GM23338 (cell line): ENCODE measurements at regions not wholly inside any gene's neighbourhood (a gene's known extent, or its start where the extent isn't known, plus 50 kb on each side); places are given as distances from the start of the nearest gene placed in this dataset.

Experiments
- ATAC-seq: fragments of 200-7000 bp; cut with Tn5 transposase; 3 replicates; pipeline ENCODE4 v1.9.1; 2020
- DNase-seq: peaks from one replicate; pipeline ENCODE4 v3.0.0-alpha.2; 2015; ENCODE audit warnings: low spot score
- H2AFZ ChIP-seq: fragments of 200-600 bp; sonication (generic); 2 replicates; pipeline ENCODE4 v1.8.0; 2016; ENCODE audit warnings: antibody characterized with exemption, mild to moderate bottlenecking, moderate library complexity
- H3F3A ChIP-seq: fragments of 200-600 bp; sonication (generic); replicated peaks from 2 replicates; pipeline ENCODE4 v1.8.0; 2017; ENCODE audit warnings: antibody characterized with exemption, mixed run types, low read depth
- H3K27ac ChIP-seq: fragments of 200-600 bp; sonication (generic); 2 replicates; pipeline ENCODE4 v1.6.1; 2016; ENCODE audit warnings: low read depth
- H3K27me3 ChIP-seq: fragments of 200-600 bp; sonication (generic); 2 replicates; pipeline ENCODE4 v1.8.0; 2016; ENCODE audit warnings: mild to moderate bottlenecking, mixed run types, moderate library complexity; ENCODE audit not compliant: insufficient read depth
- H3K36me3 ChIP-seq: fragments of 200-600 bp; sonication (generic); 2 replicates; pipeline ENCODE4 v1.8.0; 2016; ENCODE audit warnings: mild to moderate bottlenecking; ENCODE audit not compliant: insufficient read depth
- H3K4me1 ChIP-seq: fragments of 200-600 bp; sonication (generic); 2 replicates; pipeline ENCODE4 v1.8.0; 2016; ENCODE audit warnings: mild to moderate bottlenecking, moderate library complexity; ENCODE audit not compliant: insufficient read depth
- H3K4me2 ChIP-seq: fragments of 200-600 bp; sonication (generic); 2 replicates; pipeline ENCODE4 v1.7.1; 2017; ENCODE audit warnings: mixed run types
- H3K4me3 ChIP-seq: fragments of 200-600 bp; sonication (generic); 2 replicates; pipeline ENCODE4 v1.6.1; 2016; ENCODE audit warnings: mixed run types
- H3K79me2 ChIP-seq: fragments of 200-600 bp; sonication (generic); replicated peaks from 2 replicates; pipeline ENCODE4 v1.8.0; 2017; ENCODE audit warnings: mild to moderate bottlenecking; ENCODE audit not compliant: insufficient read depth
- H3K9me2 ChIP-seq: fragments of 200-600 bp; sonication (generic); 2 replicates; pipeline ENCODE4 v1.8.0; 2017; ENCODE audit not compliant: insufficient read depth
- H4K20me1 ChIP-seq: fragments of 200-600 bp; sonication (generic); replicated peaks from 2 replicates; pipeline ENCODE4 v1.8.0; 2017; ENCODE audit warnings: mild to moderate bottlenecking; ENCODE audit not compliant: insufficient read depth
- H3K27ac Mint-ChIP-seq: 2 replicates; pipeline ENCODE4 v1.8.0; 2020; ENCODE audit warnings: inconsistent platforms, mild to moderate bottlenecking, moderate library complexity, mixed read lengths
- H3K27me3 Mint-ChIP-seq: 3 replicates; pipeline ENCODE4 v1.8.0; 2022; ENCODE audit warnings: low read depth, mild to moderate bottlenecking, moderate library complexity, mixed read lengths, inconsistent platforms; ENCODE audit not compliant: insufficient read depth, poor library complexity
- H3K36me3 Mint-ChIP-seq: 3 replicates; pipeline ENCODE4 v1.8.0; 2021; ENCODE audit warnings: low read depth, mild to moderate bottlenecking, inconsistent platforms, moderate library complexity, mixed read lengths
- H3K4me1 Mint-ChIP-seq: 3 replicates; pipeline ENCODE4 v1.8.0; 2020; ENCODE audit warnings: mild to moderate bottlenecking, inconsistent platforms, mixed read lengths
- H3K4me3 Mint-ChIP-seq: 3 replicates; pipeline ENCODE4 v1.8.0; 2021; ENCODE audit warnings: moderate library complexity, mild to moderate bottlenecking, inconsistent platforms, mixed read lengths
- H3K9me3 Mint-ChIP-seq: 3 replicates; pipeline ENCODE4 v1.8.0; 2020; ENCODE audit warnings: moderate library complexity, mild to moderate bottlenecking, inconsistent platforms, mixed read lengths
- CREB1 ChIP-seq: fragments of 250-450 bp; sonication (Bioruptor Pico); IDR thresholded peaks from 2 replicates; pipeline ENCODE4 v1.5.0; 2020; ENCODE audit warnings: low read depth, mild to moderate bottlenecking, moderate library complexity
- CTCF ChIP-seq, 2 experiments: fragments of 200-600 bp in 1 of 2; sonication (generic) in 1 of 2; conservative IDR thresholded peaks; 2 replicates each; pipeline versions ENCODE4 v1.5.1 to v1.6.1; 2016 to 2017; ENCODE audit warnings: antibody characterized with exemption in 2 of 2, low read depth in 2 of 2, mild to moderate bottlenecking in 2 of 2, moderate library complexity in 1 of 2
- ETS1 ChIP-seq: IDR thresholded peaks from 2 replicates; pipeline ENCODE4 v1.6.1; 2016; ENCODE audit warnings: antibody characterized with exemption
- EZH2 ChIP-seq: fragments of 200-600 bp; sonication (generic); IDR thresholded peaks from one replicate; pipeline ENCODE4 v1.8.0; 2017; ENCODE audit warnings: antibody characterized with exemption, mild to moderate bottlenecking, low read depth; ENCODE audit not compliant: unreplicated experiment
- EZH2phosphoT487 ChIP-seq: fragments of 200-600 bp; sonication (generic); IDR thresholded peaks from one replicate; pipeline ENCODE4 v1.8.1; 2018; ENCODE audit warnings: antibody characterized with exemption; ENCODE audit not compliant: unreplicated experiment
- JUNB ChIP-seq: IDR thresholded peaks from one replicate; pipeline ENCODE4 v1.6.1; 2016; ENCODE audit warnings: antibody characterized with exemption; ENCODE audit not compliant: unreplicated experiment
- NANOG ChIP-seq: IDR thresholded peaks from 2 replicates; pipeline ENCODE4 v1.6.1; 2016; ENCODE audit warnings: antibody characterized with exemption, borderline replicate concordance
- POLR2AphosphoS5 ChIP-seq: IDR thresholded peaks from 2 replicates; pipeline ENCODE4 v1.6.1; 2016; ENCODE audit warnings: antibody characterized with exemption, low read depth
- REST ChIP-seq: IDR thresholded peaks from one replicate; pipeline ENCODE4 v1.6.1; 2018; ENCODE audit warnings: antibody characterized with exemption; ENCODE audit not compliant: unreplicated experiment
- STAT1 ChIP-seq: IDR thresholded peaks from one replicate; pipeline ENCODE4 v1.6.1; 2016; ENCODE audit warnings: antibody characterized with exemption; ENCODE audit not compliant: unreplicated experiment
- ZNF114 ChIP-seq: fragments of 250-450 bp; sonication (Bioruptor Pico); IDR thresholded peaks from 2 replicates; pipeline ENCODE4 v1.5.0; 2020; ENCODE audit warnings: mild to moderate bottlenecking, moderate library complexity
- ZNF331 ChIP-seq: fragments of 250-450 bp; sonication (Bioruptor Pico); IDR thresholded peaks from 2 replicates; pipeline ENCODE4 v1.5.0; 2020; ENCODE audit warnings: low read depth, mild to moderate bottlenecking, moderate library complexity
- ZNF462 ChIP-seq: fragments of 250-450 bp; sonication (Bioruptor Pico); IDR thresholded peaks from 2 replicates; pipeline ENCODE4 v1.5.0; 2020; ENCODE audit warnings: mild to moderate bottlenecking, moderate library complexity

- H3K27me3 ChIP-seq: no peaks in the 10 kb centered on the region
- H3K4me1 ChIP-seq: no peaks in the 10 kb centered on the region
- Mint-ChIP-seq H3K36me3 (no peaks in the 10 kb centered on the region), H3K27me3 (peaks cover 2% of the 10 kb centered on the region), H3K4me1 (no peaks in the 10 kb centered on the region), H3K4me3 (no peak overlapping the region), H3K9me3 (no peaks in the 10 kb centered on the region), H3K27ac (no peak overlapping the region)
- DNase-seq (no peak), ATAC-seq (no peak)
- no peak overlapping the region for H3K4me2 ChIP-seq
- no peak overlapping the region for H3K27ac ChIP-seq
- no peaks in the 10 kb centered on the region for H3K79me2 ChIP-seq
- H4K20me1 ChIP-seq: no peaks in the 10 kb centered on the region
- H3F3A ChIP-seq: no peaks in the 10 kb centered on the region
- H3K4me3 ChIP-seq: no peak overlapping the region
- H3K9me2 ChIP-seq: peaks cover 12% of the 10 kb centered on the region; the same call in 1 of the 2 replicates
- H3K36me3 ChIP-seq: no peaks in the 10 kb centered on the region
- TF ChIP-seq EZH2: no peak
- no peak for TF ChIP-seq EZH2phosphoT487
- no peak for TF ChIP-seq ZNF462
- TF ChIP-seq CTCF (conservative IDR thresholded peaks at IDR 0.05; ENCODE audit: low read depth in 2 of 2): no peak
- TF ChIP-seq ZNF114 (CRISPR knock-in tag): no peak
- TF ChIP-seq NANOG: no peak
- TF ChIP-seq POLR2AphosphoS5: no peak
- no peak for TF ChIP-seq CREB1 (CRISPR knock-in tag)
- no peak for TF ChIP-seq ZNF331
- TF ChIP-seq ETS1: no peak
- no peak for TF ChIP-seq STAT1
- no peak for TF ChIP-seq JUNB
- TF ChIP-seq REST: no peak
- H2AFZ ChIP-seq: no peak overlapping the region
These were observed 135.6 kb upstream of the KAZN start for GRCh38 chr1:14462851-14463250.
